MG63 (cell line): ENCODE measurements at regions not wholly inside any gene's neighbourhood (a gene's known extent, or its start where the extent isn't known, plus 50 kb on each side); places are given as distances from the start of the nearest gene placed in this dataset.
A peak's percentile ranks its signal among the peaks of the same experiment; 100 is the strongest.
"Not testable (repeated sequence)": the region's sequence is repeated elsewhere in the genome, so short reads cannot be mapped to it uniquely, and the experiment has no call there.

Source experiments
- DNase-seq: peaks from one replicate; pipeline ENCODE4 v3.0.0-alpha.2; 2020
- H3K27me3 ChIP-seq: fragments of 250-450 bp; sonication (Bioruptor Pico); 2 replicates; pipeline ENCODE4 v1.5.1; 2020; ENCODE audit warnings: mild to moderate bottlenecking, moderate library complexity
- H3K36me3 ChIP-seq: fragments of 250-450 bp; sonication (Bioruptor Pico); 2 replicates; pipeline ENCODE4 v1.5.1; 2020; ENCODE audit warnings: mild to moderate bottlenecking, moderate library complexity
- H3K4me3 ChIP-seq: fragments of 250-450 bp; sonication (Bioruptor Pico); 2 replicates; pipeline ENCODE4 v1.5.1; 2020; ENCODE audit warnings: mild to moderate bottlenecking, moderate library complexity
- H3K9me3 ChIP-seq: fragments of 250-450 bp; sonication (Bioruptor Pico); 2 replicates; pipeline ENCODE4 v1.5.1; 2020; ENCODE audit warnings: mild to moderate bottlenecking, moderate library complexity

- no peaks in the 10 kb centered on the region for H3K9me3 ChIP-seq
- no peaks in the 10 kb centered on the region for H3K36me3 ChIP-seq
- no peak for DNase-seq
- no peaks in the 10 kb centered on the region for H3K27me3 ChIP-seq
- H3K4me3 ChIP-seq = no peak overlapping the region
Measured at GRCh38 chr6:166713434-166714186, 86.6 kb upstream of the RPS6KA2 start.

- Histone ChIP-seq H3K4me3 (no peak overlapping the region), H3K9me3 (no peaks in the 10 kb centered on the region), H3K27me3 (no peaks in the 10 kb centered on the region), H3K36me3 (no peaks in the 10 kb centered on the region)
- DNase-seq = no peak
Measured at GRCh38 chr6:166712286-166713228, 85.5 kb upstream of the RPS6KA2 start.

GRCh38 chr6:166710084-166710483, 83.0 kb upstream of the RPS6KA2 start:
- Histone ChIP-seq H3K9me3 (no peaks in the 10 kb centered on the region), H3K36me3 (no peaks in the 10 kb centered on the region), H3K4me3 (no peak overlapping the region), H3K27me3 (no peaks in the 10 kb centered on the region)
- DNase-seq = no peak

- Histone ChIP-seq H3K27me3 (0 out of 2 replicates have a peak, but pooled peaks cover 4% of the 10 kb centered on the region), H3K4me3 (no peak overlapping the region), H3K36me3 (no peaks in the 10 kb centered on the region), H3K9me3 (no peaks in the 10 kb centered on the region)
- DNase-seq = no peak
Measured at GRCh38 chr6:166708460-166708859, 81.4 kb upstream of the RPS6KA2 start.

- no peaks in the 10 kb centered on the region for H3K36me3 ChIP-seq
- H3K27me3 ChIP-seq = 0 out of 2 replicates have a peak, but pooled peaks cover 7% of the 10 kb centered on the region
- peak; percentile 51 for DNase-seq
- H3K9me3 ChIP-seq = no peaks in the 10 kb centered on the region
- no peak overlapping the region for H3K4me3 ChIP-seq
Measured at GRCh38 chr6:166707045-166707444, 80.0 kb upstream of the RPS6KA2 start.

- Histone ChIP-seq H3K36me3 (no peaks in the 10 kb centered on the region), H3K4me3 (no peak overlapping the region), H3K27me3 (peaks cover 11% of the 10 kb centered on the region; the same call in 1 of the 2 replicates), H3K9me3 (no peaks in the 10 kb centered on the region)
- no peak for DNase-seq
Measured at GRCh38 chr6:166705069-166705468, 78.0 kb upstream of the RPS6KA2 start.

GRCh38 chr6:166704171-166704570, 77.1 kb upstream of the RPS6KA2 start:
- no peaks in the 10 kb centered on the region for H3K9me3 ChIP-seq
- DNase-seq = no peak
- no peak overlapping the region for H3K4me3 ChIP-seq
- peaks cover 11% of the 10 kb centered on the region for H3K27me3 ChIP-seq
- H3K36me3 ChIP-seq = no peaks in the 10 kb centered on the region

GRCh38 chr6:166703149-166703710, 76.2 kb upstream of the RPS6KA2 start:
- DNase-seq = no peak
- no peaks in the 10 kb centered on the region for H3K9me3 ChIP-seq
- H3K27me3 ChIP-seq = peaks cover 11% of the 10 kb centered on the region
- no peak overlapping the region for H3K4me3 ChIP-seq
- H3K36me3 ChIP-seq = no peaks in the 10 kb centered on the region

- not testable (repeated sequence) for H3K36me3 ChIP-seq, H3K4me3 ChIP-seq, DNase-seq, H3K9me3 ChIP-seq
- H3K27me3 ChIP-seq = peaks cover 11% of the 10 kb centered on the region
Measured at GRCh38 chr6:166701424-166701823, 74.4 kb upstream of the RPS6KA2 start.

GRCh38 chr6:166700871-166701270, 73.8 kb upstream of the RPS6KA2 start:
- H3K27me3 ChIP-seq = peaks cover 11% of the 10 kb centered on the region
- H3K4me3 ChIP-seq, H3K9me3 ChIP-seq, DNase-seq, H3K36me3 ChIP-seq: not testable (repeated sequence)

GRCh38 chr6:166697113-166697512, 70.1 kb upstream of the RPS6KA2 start:
- DNase-seq = no peak
- Histone ChIP-seq H3K4me3 (no peak overlapping the region), H3K9me3 (no peaks in the 10 kb centered on the region), H3K36me3 (no peaks in the 10 kb centered on the region), H3K27me3 (peaks cover 4% of the 10 kb centered on the region)

GRCh38 chr6:166693880-166694279, 66.8 kb upstream of the RPS6KA2 start:
- DNase-seq = no peak
- Histone ChIP-seq H3K4me3 (no peak overlapping the region), H3K27me3 (no peaks in the 10 kb centered on the region; the same call in 1 of the 2 replicates), H3K36me3 (no peaks in the 10 kb centered on the region), H3K9me3 (no peaks in the 10 kb centered on the region)

- H3K4me3 ChIP-seq = no peak overlapping the region
- H3K36me3 ChIP-seq = no peaks in the 10 kb centered on the region
- H3K27me3 ChIP-seq = no peaks in the 10 kb centered on the region
- H3K9me3 ChIP-seq = no peaks in the 10 kb centered on the region
- DNase-seq = no peak
Measured at GRCh38 chr6:166692723-166693302, 65.8 kb upstream of the RPS6KA2 start.

- H3K9me3 ChIP-seq = no peaks in the 10 kb centered on the region
- H3K36me3 ChIP-seq = no peaks in the 10 kb centered on the region
- no peak overlapping the region for H3K4me3 ChIP-seq
- H3K27me3 ChIP-seq = no peaks in the 10 kb centered on the region
- no peak for DNase-seq
Measured at GRCh38 chr6:166691746-166692145, 64.7 kb upstream of the RPS6KA2 start.

- H3K4me3 ChIP-seq = no peak overlapping the region
- no peaks in the 10 kb centered on the region for H3K36me3 ChIP-seq
- DNase-seq = peak; percentile 72
- no peaks in the 10 kb centered on the region for H3K9me3 ChIP-seq
- no peaks in the 10 kb centered on the region for H3K27me3 ChIP-seq
Measured at GRCh38 chr6:166691199-166691598, 64.1 kb upstream of the RPS6KA2 start.

GRCh38 chr6:166689687-166690086, 62.6 kb upstream of the RPS6KA2 start:
- Histone ChIP-seq H3K36me3 (no peaks in the 10 kb centered on the region), H3K4me3 (no peak overlapping the region), H3K9me3 (no peaks in the 10 kb centered on the region), H3K27me3 (no peaks in the 10 kb centered on the region)
- no peak for DNase-seq

GRCh38 chr6:166688901-166689300, 61.9 kb upstream of the RPS6KA2 start:
- no peak for DNase-seq
- H3K4me3 ChIP-seq = no peak overlapping the region
- no peaks in the 10 kb centered on the region for H3K36me3 ChIP-seq
- no peaks in the 10 kb centered on the region for H3K27me3 ChIP-seq
- H3K9me3 ChIP-seq = no peaks in the 10 kb centered on the region
